SK-N-SH treated with all-trans-retinoic acid at 6 μM for 48 hours (cell line): ENCODE measurements at regions not wholly inside any gene's neighbourhood (a gene's known extent, or its start where the extent isn't known, plus 50 kb on each side); places are given as distances from the start of the nearest gene placed in this dataset.

Source experiments
- ATAC-seq: fragments of 200-7000 bp; cut with Tn5 transposase; 3 replicates; pipeline ENCODE4 v1.9.1; 2020; ENCODE audit warnings: mild to moderate bottlenecking, moderate library complexity
- ARNTL ChIP-seq: fragments of 450-650 bp; formaldehyde crosslinking; IDR thresholded peaks from 2 replicates; pipeline ENCODE4 v1.5.0; 2020; ENCODE audit warnings: low read depth, mild to moderate bottlenecking, moderate library complexity, borderline replicate concordance
- BACH2 ChIP-seq: fragments of 250-450 bp; sonication (Bioruptor Pico); IDR thresholded peaks from 2 replicates; pipeline ENCODE4 v1.9.0; 2021; ENCODE audit warnings: mild to moderate bottlenecking, borderline replicate concordance
- CSDC2 ChIP-seq: fragments of 250-450 bp; sonication (Bioruptor Pico); IDR thresholded peaks from 2 replicates; pipeline ENCODE4 v1.5.0; 2020; ENCODE audit warnings: mild to moderate bottlenecking, moderate library complexity
- CSRNP3 ChIP-seq: fragments of 250-450 bp; sonication (Bioruptor Pico); IDR thresholded peaks from 2 replicates; pipeline ENCODE4 v1.5.1; 2021; ENCODE audit warnings: mild to moderate bottlenecking, moderate library complexity
- ESRRG ChIP-seq: fragments of 250-450 bp; sonication (Bioruptor Pico); IDR thresholded peaks from 2 replicates; pipeline ENCODE4 v1.6.1; 2021; ENCODE audit warnings: mild to moderate bottlenecking
- GLIS3 ChIP-seq: fragments of 250-450 bp; sonication (Bioruptor Pico); IDR thresholded peaks from 2 replicates; pipeline ENCODE4 v1.5.0; 2020; ENCODE audit warnings: mild to moderate bottlenecking, moderate library complexity
- ISL1 ChIP-seq: fragments of 250-450 bp; sonication (Bioruptor Pico); IDR thresholded peaks from 2 replicates; pipeline ENCODE4 v2.1.2; 2022; ENCODE audit warnings: mild to moderate bottlenecking, moderate library complexity
- OSR1 ChIP-seq: fragments of 250-450 bp; sonication (Bioruptor Pico); IDR thresholded peaks from 2 replicates; pipeline ENCODE4 v1.8.0; 2022; ENCODE audit warnings: moderate library complexity, mild to moderate bottlenecking, inconsistent platforms
- PATZ1 ChIP-seq: fragments of 250-450 bp; sonication (Bioruptor Pico); IDR thresholded peaks from 2 replicates; pipeline ENCODE4 v1.8.0; 2020; ENCODE audit warnings: mild to moderate bottlenecking, moderate library complexity, borderline replicate concordance
- POU6F1 ChIP-seq: fragments of 250-450 bp; sonication (Bioruptor Pico); IDR thresholded peaks from 2 replicates; pipeline ENCODE4 v1.8.0; 2021; ENCODE audit warnings: low read depth, mild to moderate bottlenecking, moderate library complexity, borderline replicate concordance
- PPARA ChIP-seq: fragments of 250-450 bp; sonication (Bioruptor Pico); IDR thresholded peaks from 2 replicates; pipeline ENCODE4 v1.5.0; 2020; ENCODE audit warnings: mild to moderate bottlenecking, borderline replicate concordance
- RARB ChIP-seq: fragments of 250-450 bp; sonication (Bioruptor Pico); IDR thresholded peaks from 2 replicates; pipeline ENCODE4 v1.8.0; 2021; ENCODE audit warnings: mild to moderate bottlenecking, moderate library complexity
- SNAI2 ChIP-seq: fragments of 250-450 bp; sonication (Bioruptor Pico); IDR thresholded peaks from 2 replicates; pipeline ENCODE4 v1.5.0; 2020; ENCODE audit warnings: mild to moderate bottlenecking, moderate library complexity
- TCF4 ChIP-seq: fragments of 250-450 bp; sonication (Bioruptor Pico); IDR thresholded peaks from 2 replicates; pipeline ENCODE4 v1.8.0; 2021; ENCODE audit warnings: mild to moderate bottlenecking, moderate library complexity, borderline replicate concordance
- TOX ChIP-seq: fragments of 250-450 bp; sonication (Bioruptor Pico); IDR thresholded peaks from 2 replicates; pipeline ENCODE4 v1.8.0; 2021; ENCODE audit warnings: mild to moderate bottlenecking, moderate library complexity, borderline replicate concordance
- TSHZ2 ChIP-seq: fragments of 250-450 bp; sonication (Bioruptor Pico); IDR thresholded peaks from 2 replicates; pipeline ENCODE4 v1.5.0; 2020; ENCODE audit warnings: mild to moderate bottlenecking, moderate library complexity
- ZC3H10 ChIP-seq: fragments of 250-450 bp; sonication (Bioruptor Pico); IDR thresholded peaks from 2 replicates; pipeline ENCODE4 v1.5.1; 2021; ENCODE audit warnings: mild to moderate bottlenecking, moderate library complexity
- ZFP3 ChIP-seq: fragments of 250-450 bp; sonication (Bioruptor Pico); IDR thresholded peaks from 2 replicates; pipeline ENCODE4 v1.5.0; 2020; ENCODE audit warnings: mild to moderate bottlenecking, moderate library complexity
- ZFP30 ChIP-seq: fragments of 450-650 bp; formaldehyde crosslinking; IDR thresholded peaks from 2 replicates; pipeline ENCODE4 v1.5.0; 2022; ENCODE audit warnings: mild to moderate bottlenecking, moderate library complexity
- ZNF565 ChIP-seq: fragments of 450-650 bp; formaldehyde crosslinking; conservative IDR thresholded peaks from 2 replicates; pipeline ENCODE4 v1.5.0; 2020; ENCODE audit warnings: low read depth, mild to moderate bottlenecking, moderate library complexity
- ZNF70 ChIP-seq: fragments of 450-650 bp; formaldehyde crosslinking; IDR thresholded peaks from 2 replicates; pipeline ENCODE4 v1.5.0; 2020; ENCODE audit warnings: mild to moderate bottlenecking, moderate library complexity
- ZNF8 ChIP-seq: fragments of 450-650 bp; formaldehyde crosslinking; IDR thresholded peaks from 2 replicates; pipeline ENCODE4 v1.5.0; 2020; ENCODE audit warnings: mild to moderate bottlenecking, moderate library complexity

- no peak for ATAC-seq
- no peak for TF ChIP-seq PPARA (CRISPR knock-in tag)
- no peak for TF ChIP-seq TOX
- no peak for TF ChIP-seq ARNTL (CRISPR knock-in tag)
- TF ChIP-seq RARB (CRISPR knock-in tag) = no peak
- no peak for TF ChIP-seq ISL1 (CRISPR knock-in tag)
- no peak for TF ChIP-seq TSHZ2
- no peak for TF ChIP-seq ZNF70 (CRISPR knock-in tag)
- no peak for TF ChIP-seq ZFP30 (CRISPR knock-in tag)
- no peak for TF ChIP-seq ZNF8 (CRISPR knock-in tag)
- TF ChIP-seq ESRRG (CRISPR knock-in tag) = no peak
- TF ChIP-seq PATZ1 (CRISPR knock-in tag) = no peak
- no peak for TF ChIP-seq ZC3H10 (CRISPR knock-in tag)
- TF ChIP-seq SNAI2 (CRISPR knock-in tag) = no peak
- TF ChIP-seq POU6F1 (CRISPR knock-in tag) = no peak
- no peak for TF ChIP-seq ZNF565 (CRISPR knock-in tag)
- no peak for TF ChIP-seq OSR1
- TF ChIP-seq GLIS3 = no peak
- TF ChIP-seq CSDC2 = no peak
- no peak for TF ChIP-seq TCF4 (CRISPR knock-in tag)
- TF ChIP-seq ZFP3 (CRISPR knock-in tag) = no peak
These were observed 100.3 kb downstream of the FAM53A start for GRCh38 chr4:1583859-1584258.

GRCh38 chr4:1583051-1583785 lies 100.9 kb downstream of the FAM53A start:
- no peak for ATAC-seq
- TF ChIP-seq CSRNP3 (CRISPR knock-in tag) (no peak), ARNTL (CRISPR knock-in tag) (no peak), POU6F1 (CRISPR knock-in tag) (no peak), ZC3H10 (CRISPR knock-in tag) (no peak), TSHZ2 (no peak), RARB (CRISPR knock-in tag) (no peak), ZFP3 (CRISPR knock-in tag) (no peak), PATZ1 (CRISPR knock-in tag) (no peak), ESRRG (CRISPR knock-in tag) (no peak), ISL1 (CRISPR knock-in tag) (no peak), CSDC2 (no peak), ZNF70 (CRISPR knock-in tag) (no peak), TOX (no peak), TCF4 (CRISPR knock-in tag) (no peak), BACH2 (CRISPR knock-in tag) (no peak), ZNF8 (CRISPR knock-in tag) (no peak)
